Heart right ventricle (tissue), 16 donors: ENCODE measurements at regions not wholly inside any gene's neighbourhood (a gene's known extent, or its start where the extent isn't known, plus 50 kb on each side); places are given as distances from the start of the nearest gene placed in this dataset.

ENCODE experiments used
- ATAC-seq, 8 donors: fragments of 200-7000 bp; cut with Tn5 transposase; one replicate each; pipeline ENCODE4 v1.9.1; 2020; ENCODE audit warnings: mild to moderate bottlenecking in 8 of 8, moderate library complexity in 8 of 8, moderate number of reproducible peaks in 1 of 8
- DNase-seq, 2 donors: peaks; one replicate each; pipeline ENCODE4 v3.0.0-alpha.2; 2020
- H3K27ac ChIP-seq, 10 donors: fragments of 200-600 bp; sonication (generic) in 2 of 10; one replicate each; pipeline versions ENCODE4 v1.5.0 to v1.8.0; 2020 to 2022; ENCODE audit warnings: mild to moderate bottlenecking in 3 of 10
- H3K27me3 ChIP-seq, 7 donors: fragments of 200-600 bp; one replicate each; pipeline ENCODE4 v1.8.0; 2021 to 2022; ENCODE audit warnings: mild to moderate bottlenecking in 2 of 7
- H3K36me3 ChIP-seq, 9 donors: fragments of 200-600 bp; sonication (generic) in 1 of 9; one replicate each; pipeline versions ENCODE4 v1.5.0 to v1.8.0; 2020 to 2022; ENCODE audit warnings: mild to moderate bottlenecking in 2 of 9
- H3K4me1 ChIP-seq, 9 donors: fragments of 200-600 bp; sonication (generic) in 1 of 9; one replicate each; pipeline versions ENCODE4 v1.5.0 to v1.8.0; 2020 to 2022; ENCODE audit warnings: mild to moderate bottlenecking in 4 of 9
- H3K4me3 ChIP-seq, 10 donors: fragments of 200-600 bp; sonication (generic) in 2 of 10; one replicate each; pipeline versions ENCODE4 v1.5.0 to v1.8.0; 2020 to 2022; ENCODE audit warnings: mild to moderate bottlenecking in 7 of 10, moderate library complexity in 2 of 10
- H3K9me3 ChIP-seq, 11 donors: fragments of 200-600 bp in 10 of 11; sonication (generic) in 2 of 11; one replicate each; pipeline versions ENCODE4 v1.5.0 to v1.8.0; 2013 to 2022; ENCODE audit warnings: mild to moderate bottlenecking in 2 of 11, control low read depth in 1 of 11, moderate library complexity in 1 of 11
- WGBS, 2 donors: extraction: QIAGEN DNeasy Blood & Tissue Kit; methylation state at CpG; one replicate each; pipeline ENCODE4 v1.1.7; 2013; ENCODE audit warnings: inconsistent platforms in 1 of 2; 5-methylcytosine and 5-hydroxymethylcytosine counted together
- intact Hi-C, 10 donors: fragments of 100-400 bp; cut with DNase I; formaldehyde crosslinking; loops; one replicate each; pipeline versions ENCODE4 v1.11.1 to v1.14.2; 2022
- TF ChIP-seq, protein P1 (sequence below), 9 donors: fragments of 200-600 bp; sonication (generic) in 2 of 9; IDR thresholded peaks; one replicate each; pipeline versions ENCODE4 v1.5.0 to v1.8.0; 2021 to 2022; ENCODE audit warnings: antibody characterized with exemption in 9 of 9, mild to moderate bottlenecking in 5 of 9, moderate library complexity in 1 of 9
- donor health status: Arrhythmogenic right ventricular cardiomyopathy.
- donor health status: ischemic (EF 13 %, LVEDD 7.1; RV severe dilation, severe dysfunction).
- donor health status: healthy with polysubstance abuse.
- donor health status: DM: no; HTN: yes; CAD: no.
- donor health status: DM: no; HTN: no; CAD: no.
- donor health status: ischemic (EF 25% LVEDD 6.9; RV normal size, moderate dysfunction).
- donor health status: ischemic (EF 25% LVEDD 5.7; RV mildly dilated, moderate dysfunction).
- donor health status: healthy.
- donor health status: DM: yes; HTN: yes; CAD: no.
- donor health status: Ischemic cardiomyopathy.
- donor health status: ischemic (EF 35%, LVEDD 5.7; RV mildly dilated, moderate dysfunction).
- donor health status: nonischemic (EF 11% LVEDD 7.7; RV severe dilation, severe dysfunction).
- donor health status: DM: yes; HTN: yes; CAD: no.
- donor health status: PGD.
- donor health status: ischemic (EF 29% LVEDD 5.4; RV normal size, mild dysfunction).
- donor health status: nonischemic (EF 23%, LVEDD 6.1; RV moderate dilation, normal function).

DNA sequence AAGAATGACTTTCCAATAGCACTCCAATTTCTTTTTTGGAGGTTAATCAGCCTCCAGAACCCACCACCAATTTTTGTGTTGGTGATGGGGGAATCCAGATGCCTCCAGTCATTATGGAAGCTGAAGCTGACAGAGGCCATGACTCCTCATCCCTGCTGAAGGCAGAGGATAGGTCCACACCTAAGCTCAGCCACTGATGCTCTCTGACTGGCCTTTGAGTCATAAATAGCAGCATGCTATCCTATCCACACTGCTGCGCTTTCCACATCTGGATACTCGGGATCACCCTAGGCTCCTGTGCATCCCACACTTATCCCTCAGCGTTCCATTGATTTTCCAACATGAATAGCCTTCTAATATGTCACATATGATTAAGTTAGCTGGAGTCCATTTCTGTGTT is 124.2 kb downstream of the TES start:
- Histone ChIP-seq H3K36me3 (no peaks in the 10 kb centered on the region), H3K4me1 (peaks cover 0 to 34% (median 25%) of the 10 kb centered on the region in 9 donors), H3K4me3 (no peak overlapping the region), H3K27me3 (no peaks in the 10 kb centered on the region), H3K27ac (no peak overlapping the region), H3K9me3 (peaks cover 0 to 9% (median 0%) of the 10 kb centered on the region in 11 donors)
- TF ChIP-seq, protein P1, sequence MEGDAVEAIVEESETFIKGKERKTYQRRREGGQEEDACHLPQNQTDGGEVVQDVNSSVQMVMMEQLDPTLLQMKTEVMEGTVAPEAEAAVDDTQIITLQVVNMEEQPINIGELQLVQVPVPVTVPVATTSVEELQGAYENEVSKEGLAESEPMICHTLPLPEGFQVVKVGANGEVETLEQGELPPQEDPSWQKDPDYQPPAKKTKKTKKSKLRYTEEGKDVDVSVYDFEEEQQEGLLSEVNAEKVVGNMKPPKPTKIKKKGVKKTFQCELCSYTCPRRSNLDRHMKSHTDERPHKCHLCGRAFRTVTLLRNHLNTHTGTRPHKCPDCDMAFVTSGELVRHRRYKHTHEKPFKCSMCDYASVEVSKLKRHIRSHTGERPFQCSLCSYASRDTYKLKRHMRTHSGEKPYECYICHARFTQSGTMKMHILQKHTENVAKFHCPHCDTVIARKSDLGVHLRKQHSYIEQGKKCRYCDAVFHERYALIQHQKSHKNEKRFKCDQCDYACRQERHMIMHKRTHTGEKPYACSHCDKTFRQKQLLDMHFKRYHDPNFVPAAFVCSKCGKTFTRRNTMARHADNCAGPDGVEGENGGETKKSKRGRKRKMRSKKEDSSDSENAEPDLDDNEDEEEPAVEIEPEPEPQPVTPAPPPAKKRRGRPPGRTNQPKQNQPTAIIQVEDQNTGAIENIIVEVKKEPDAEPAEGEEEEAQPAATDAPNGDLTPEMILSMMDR (IDR thresholded peaks at IDR 0.05): no peak
- intact Hi-C loops: no loop called here
- WGBS, 2 donors: 97 to 99% methylated on average over 3 of the region's 3 CpGs
- ATAC-seq (no peak), DNase-seq (no peak)

DNA sequence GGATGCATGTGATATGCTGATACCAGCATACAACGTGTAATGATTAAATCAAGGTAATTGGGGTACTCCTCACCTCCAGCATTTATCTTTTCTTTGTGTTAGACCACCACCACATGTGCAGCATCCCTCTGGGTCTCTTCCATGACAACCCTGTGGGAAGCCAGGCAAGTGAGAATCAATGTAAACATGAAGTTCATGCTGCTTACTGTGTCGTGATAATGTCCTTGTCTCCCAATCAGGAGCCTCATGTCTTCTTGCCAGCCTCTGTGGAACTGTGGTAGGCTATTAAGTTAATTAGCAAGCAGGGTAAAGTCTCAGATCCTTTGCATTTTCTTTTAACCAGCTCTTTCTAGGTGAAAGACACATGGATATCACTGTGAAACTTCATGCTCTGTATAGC is 126.7 kb downstream of the TES start:
- ATAC-seq: no peak
- Histone ChIP-seq H3K4me3 (no peak overlapping the region), H3K27ac (no peak overlapping the region), H3K4me1 (peaks cover 4 to 33% (median 27%) of the 10 kb centered on the region in 9 donors), H3K27me3 (no peaks in the 10 kb centered on the region), H3K36me3 (no peaks in the 10 kb centered on the region), H3K9me3 (peaks cover 0 to 5% (median 0%) of the 10 kb centered on the region in 11 donors)
- no peak for DNase-seq
- TF ChIP-seq, protein P1 (IDR thresholded peaks at IDR 0.05): no peak
- WGBS, 2 donors: 95% methylated on average over 2 of the region's 2 CpGs
- intact Hi-C loops: no loop called here

DNA sequence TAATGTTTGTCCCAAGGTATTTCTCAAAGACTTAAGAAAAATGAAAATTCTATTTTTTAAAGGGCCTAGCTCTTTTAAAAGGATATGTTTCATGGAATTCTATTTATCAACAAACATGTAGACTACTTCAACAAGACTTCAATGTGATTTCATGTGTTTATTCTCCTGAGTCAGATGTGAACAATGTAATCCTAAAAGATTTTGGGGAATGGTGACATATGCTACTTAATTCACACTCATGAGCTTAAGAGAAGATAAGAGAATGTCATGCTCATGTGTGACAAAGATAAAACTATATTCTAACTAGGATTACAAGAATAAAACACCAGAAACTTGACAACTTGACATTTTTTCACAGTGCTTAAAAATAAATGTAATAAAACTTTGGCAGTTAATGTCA is 127.5 kb downstream of the TES start:
- TF ChIP-seq, protein P1 (IDR thresholded peaks at IDR 0.05): no peak
- Histone ChIP-seq H3K27me3 (no peaks in the 10 kb centered on the region), H3K9me3 (no peaks in the 10 kb centered on the region), H3K4me3 (no peak overlapping the region), H3K4me1 (peaks cover 4 to 33% (median 27%) of the 10 kb centered on the region in 9 donors), H3K36me3 (no peaks in the 10 kb centered on the region), H3K27ac (no peak overlapping the region)
- DNase-seq: no peak
- no peak for ATAC-seq
- intact Hi-C loops: no loop called here

DNA sequence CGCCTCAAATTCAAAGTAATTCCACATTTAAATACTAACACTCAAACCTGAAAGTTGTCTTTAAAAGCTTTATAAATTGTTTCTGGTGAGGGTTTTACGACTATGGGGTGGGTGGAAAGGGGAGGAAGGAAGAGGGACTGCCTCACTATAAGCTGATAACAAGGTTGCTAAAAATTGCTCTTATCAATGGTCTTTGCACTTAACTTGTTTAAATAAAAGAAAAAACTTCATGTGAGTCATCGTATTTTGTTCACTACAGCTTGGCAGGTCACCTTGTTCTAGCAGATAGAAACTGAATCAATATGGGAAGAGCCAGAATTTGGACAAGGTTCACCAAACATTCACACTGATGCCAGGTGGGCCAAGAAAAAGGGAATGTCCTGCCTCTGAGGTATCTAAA is 129.2 kb downstream of the TES start:
- Histone ChIP-seq H3K4me1 (peaks cover 4 to 33% (median 27%) of the 10 kb centered on the region in 9 donors), H3K27ac (peak overlapping the region in 8 of 10 donors; percentile 6 to 75 (median 38)), H3K36me3 (no peaks in the 10 kb centered on the region), H3K9me3 (peaks cover 0 to 13% (median 0%) of the 10 kb centered on the region in 11 donors), H3K4me3 (no peak overlapping the region), H3K27me3 (no peaks in the 10 kb centered on the region)
- intact Hi-C loops: no loop called here
- 33 to 36% methylated on average over 3 of the region's 3 CpGs for WGBS, 2 donors
- no peak for DNase-seq
- TF ChIP-seq, protein P1 (IDR thresholded peaks at IDR 0.05): no peak
- ATAC-seq: peak in 7 of 8 donors; percentile 33 to 81 (median 73)
